GM18951 (cell line): ENCODE measurements at regions not wholly inside any gene's neighbourhood (a gene's known extent, or its start where the extent isn't known, plus 50 kb on each side); places are given as distances from the start of the nearest gene placed in this dataset.

Experiments used
- POLR2A ChIP-seq: IDR thresholded peaks from 4 replicates; pipeline ENCODE4 v1.6.1; 2011; ENCODE audit warnings: mild to moderate bottlenecking; ENCODE audit not compliant: insufficient read length, insufficient read depth; ENCODE audit errors: extremely low read depth
- in situ Hi-C: fragments of 300-500 bp; cut with MboI; formaldehyde crosslinking; loops from one replicate; pipeline ENCODE4 v1.12.0; 2022; ENCODE audit warnings: low sequenced_read_pairs, mixed read lengths, inconsistent platforms; ENCODE audit not compliant: unreplicated experiment

- no peak for TF ChIP-seq POLR2A
- in situ Hi-C loops = no loop called here
Measured at GRCh38 chr13:106786006-106786563, 218.1 kb upstream of the ARGLU1 start.

- in situ Hi-C loops = no loop called here
Measured at GRCh38 chr13:106774621-106775020, 206.7 kb upstream of the ARGLU1 start.

GRCh38 chr13:106772006-106772601 is 204.2 kb upstream of the ARGLU1 start:
- TF ChIP-seq POLR2A = no peak
- in situ Hi-C loops = no loop called here

More at GRCh38 chr13:106774621-106775020, 206.7 kb upstream of the ARGLU1 start:
- TF ChIP-seq POLR2A = no peak

GRCh38 chr13:106768991-106769390 is 201.1 kb upstream of the ARGLU1 start:
- no peak for TF ChIP-seq POLR2A

GRCh38 chr13:106762708-106763107 is 194.8 kb upstream of the ARGLU1 start:
- no peak for TF ChIP-seq POLR2A
- in situ Hi-C loops = no loop called here

More at GRCh38 chr13:106768991-106769390, 201.1 kb upstream of the ARGLU1 start:
- in situ Hi-C loops = no loop called here

GRCh38 chr13:106756446-106756845 is 188.5 kb upstream of the ARGLU1 start:
- TF ChIP-seq POLR2A = no peak
- in situ Hi-C loops = no loop called here

GRCh38 chr13:106755542-106755941 is 187.6 kb upstream of the ARGLU1 start:
- in situ Hi-C loops = no loop called here

GRCh38 chr13:106753251-106753650 is 185.3 kb upstream of the ARGLU1 start:
- in situ Hi-C loops = no loop called here
- TF ChIP-seq POLR2A = no peak

More at GRCh38 chr13:106755542-106755941, 187.6 kb upstream of the ARGLU1 start:
- no peak for TF ChIP-seq POLR2A

GRCh38 chr13:106752584-106753170 is 184.7 kb upstream of the ARGLU1 start:
- no peak for TF ChIP-seq POLR2A
- in situ Hi-C loops = no loop called here

- in situ Hi-C loops = no loop called here
- no peak for TF ChIP-seq POLR2A
Measured at GRCh38 chr13:106748785-106749184, 180.8 kb upstream of the ARGLU1 start.

- no peak for TF ChIP-seq POLR2A
- in situ Hi-C loops = no loop called here
Measured at GRCh38 chr13:106744516-106744915, 176.6 kb upstream of the ARGLU1 start.

- TF ChIP-seq POLR2A = no peak
- in situ Hi-C loops = no loop called here
Measured at GRCh38 chr13:106738186-106738678, 170.3 kb upstream of the ARGLU1 start.

- in situ Hi-C loops = no loop called here
- no peak for TF ChIP-seq POLR2A
Measured at GRCh38 chr13:106736941-106737340, 169.0 kb upstream of the ARGLU1 start.

GRCh38 chr13:106734198-106734597 is 166.3 kb upstream of the ARGLU1 start:
- TF ChIP-seq POLR2A = no peak
- in situ Hi-C loops = no loop called here

GRCh38 chr13:106723036-106723435 is 155.1 kb upstream of the ARGLU1 start:
- in situ Hi-C loops = no loop called here
- TF ChIP-seq POLR2A = no peak
